GM21576 (cell line): ENCODE measurements at regions not wholly inside any gene's neighbourhood (a gene's known extent, or its start where the extent isn't known, plus 50 kb on each side); places are given as distances from the start of the nearest gene placed in this dataset.

Experiments
- ATAC-seq: cut with Tn5 transposase; IDR thresholded peaks from one replicate; pipeline ENCODE4 v1.9.1; 2021; ENCODE audit warnings: mild to moderate bottlenecking, moderate library complexity; ENCODE audit not compliant: unreplicated experiment

DNA sequence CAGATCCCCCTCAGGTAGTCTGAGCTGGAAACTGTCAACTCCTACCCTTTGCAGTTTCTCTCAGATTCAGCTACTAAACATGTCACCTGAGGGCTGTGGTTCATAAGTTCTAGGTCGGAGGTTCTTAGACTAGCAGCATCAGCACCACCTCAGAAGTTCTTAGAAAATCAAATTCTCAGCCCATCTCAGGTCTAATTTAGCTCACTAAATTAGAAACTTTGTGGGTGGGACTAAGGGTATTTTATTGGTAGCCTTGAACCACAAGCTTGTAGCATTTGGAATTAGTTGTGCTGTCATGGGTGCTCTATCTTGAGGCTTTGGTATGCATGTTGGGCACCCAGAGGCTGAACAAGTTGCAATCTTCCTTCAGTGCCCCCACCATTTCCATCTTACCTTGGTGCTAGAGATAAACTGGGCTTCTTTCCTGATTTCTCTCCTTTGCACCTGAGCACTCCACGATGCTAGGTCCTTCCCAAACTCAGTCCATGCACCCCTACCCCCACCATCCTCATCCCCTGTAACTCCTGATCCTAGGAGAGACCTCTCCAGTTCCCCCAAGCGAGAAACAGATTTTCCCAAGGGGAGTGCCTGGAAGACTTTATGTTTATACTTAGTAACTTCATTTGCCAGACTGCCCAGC lies 54.2 kb downstream of the S1PR1 start:
- no peak for ATAC-seq

DNA sequence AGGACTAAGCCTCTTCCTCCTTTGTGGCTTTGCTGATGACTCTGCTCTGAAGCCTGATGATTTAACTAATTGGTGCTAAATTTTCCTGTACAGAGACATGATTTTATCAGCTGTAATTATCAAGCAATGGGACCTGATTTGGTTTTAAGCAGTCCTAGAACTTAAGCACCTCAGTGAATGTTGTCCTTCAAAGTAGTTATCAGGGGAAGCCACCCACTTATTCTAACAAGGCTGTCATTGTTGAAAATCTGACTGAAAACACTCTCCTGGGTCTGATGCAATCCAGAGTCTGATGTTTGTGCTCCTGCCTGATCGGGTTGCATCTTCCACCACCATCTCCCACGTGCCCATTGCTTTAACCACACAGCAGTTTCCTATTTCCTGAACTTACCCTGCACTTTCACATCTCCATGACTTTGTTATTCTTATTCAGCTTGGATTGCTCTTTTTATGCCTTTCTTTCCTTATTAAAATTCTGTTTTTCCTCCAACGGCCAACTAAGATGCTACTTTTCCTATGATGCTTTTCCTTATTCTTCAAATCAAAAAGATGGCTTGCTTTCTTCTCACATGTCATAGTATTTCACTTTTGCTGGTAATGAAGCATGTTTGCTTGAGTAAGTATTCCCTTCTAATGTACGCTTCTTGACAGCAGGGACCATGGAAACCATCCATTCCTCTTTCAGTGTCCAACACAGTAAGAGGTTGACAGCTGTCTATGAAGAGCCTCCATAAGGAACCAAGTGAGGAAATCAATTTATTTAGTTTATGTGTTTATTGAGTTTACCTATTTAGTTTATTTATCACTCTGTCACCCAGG lies 55.0 kb downstream of the S1PR1 start:
- no peak for ATAC-seq

DNA sequence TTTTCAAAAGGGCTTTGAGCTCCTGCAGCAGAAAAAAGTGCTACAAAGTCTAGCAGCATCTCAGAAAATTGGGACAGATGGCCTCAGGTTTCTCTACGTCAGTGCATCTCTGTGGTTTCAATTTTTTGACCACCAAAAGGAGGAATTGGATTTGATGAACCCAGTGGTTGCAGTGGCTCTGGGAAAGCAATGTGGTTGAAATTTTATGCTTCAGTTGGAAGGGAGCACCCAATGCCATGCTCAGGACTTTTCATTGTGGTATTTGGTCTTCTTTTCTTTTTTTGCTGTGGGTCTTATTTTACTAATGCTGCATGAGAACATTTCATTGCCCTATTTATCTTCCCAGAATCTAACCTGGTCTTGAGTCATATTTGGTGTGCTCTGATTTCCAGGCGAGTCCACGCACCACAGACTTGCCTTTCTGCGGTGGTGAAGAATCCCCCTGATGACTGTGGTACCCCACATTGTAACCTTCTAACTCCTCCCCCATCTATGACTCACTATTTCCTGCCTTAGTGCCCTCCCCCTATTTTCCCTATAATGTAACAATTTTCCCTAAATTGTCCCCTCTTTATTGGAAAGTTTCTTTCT lies 56.7 kb downstream of the S1PR1 start:
- peak; percentile 45 for ATAC-seq

DNA sequence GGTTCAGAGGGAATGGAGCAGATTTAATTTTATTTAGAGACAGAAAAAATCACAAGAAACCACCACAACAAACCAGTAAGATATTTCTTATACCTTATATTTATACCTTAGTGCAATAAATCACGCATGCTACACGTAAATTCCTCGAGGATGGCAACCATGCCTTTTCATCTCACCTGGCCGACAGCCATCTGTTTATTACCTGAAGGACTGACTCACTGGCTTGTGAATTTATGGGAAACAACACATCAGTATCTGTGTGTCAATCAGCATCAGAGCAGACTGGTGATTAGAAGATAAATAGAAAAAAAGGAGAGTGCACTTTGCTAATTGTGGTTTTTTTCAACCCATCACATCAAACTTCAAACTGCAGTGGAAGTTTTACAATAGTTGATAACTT lies 58.4 kb downstream of the S1PR1 start:
- ATAC-seq: no peak

DNA sequence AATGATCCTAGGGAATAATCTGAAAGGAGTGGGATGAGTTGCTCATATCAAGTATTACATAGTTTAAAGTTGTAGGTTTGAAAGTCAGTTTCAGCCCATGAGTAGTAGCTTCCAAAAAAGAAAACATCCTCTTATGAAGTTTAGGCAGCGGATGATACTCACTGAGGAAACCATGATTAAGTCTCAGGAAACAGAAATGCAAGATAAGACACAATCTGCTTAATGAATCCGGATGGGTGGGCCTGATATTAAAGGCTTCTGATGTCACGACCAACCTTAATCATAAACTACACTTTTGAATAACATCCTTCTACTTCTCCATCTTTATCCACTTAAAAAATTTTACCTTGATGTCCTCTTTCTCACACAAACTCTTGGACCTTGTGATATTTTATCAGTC lies 61.8 kb downstream of the S1PR1 start:
- no peak for ATAC-seq

DNA sequence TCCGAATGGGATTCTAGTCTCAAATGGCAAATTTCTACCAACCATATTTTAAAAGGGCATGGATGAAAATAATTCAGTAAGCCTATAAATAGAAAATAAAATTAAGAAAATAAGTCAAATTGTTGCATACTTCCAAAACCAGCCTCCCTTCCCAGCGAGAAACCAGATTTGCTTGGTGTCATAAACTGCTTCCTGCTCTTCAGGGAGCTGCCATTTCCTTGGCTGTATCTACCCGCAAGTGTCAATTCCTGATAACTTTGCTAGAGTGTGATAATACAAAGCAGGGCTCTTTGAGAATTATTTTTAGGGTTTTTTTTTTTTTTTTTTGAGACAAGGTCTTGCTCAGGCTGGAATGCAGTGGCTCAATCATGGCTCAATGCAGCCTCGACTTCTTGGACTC lies 62.3 kb downstream of the S1PR1 start:
- ATAC-seq: no peak

DNA sequence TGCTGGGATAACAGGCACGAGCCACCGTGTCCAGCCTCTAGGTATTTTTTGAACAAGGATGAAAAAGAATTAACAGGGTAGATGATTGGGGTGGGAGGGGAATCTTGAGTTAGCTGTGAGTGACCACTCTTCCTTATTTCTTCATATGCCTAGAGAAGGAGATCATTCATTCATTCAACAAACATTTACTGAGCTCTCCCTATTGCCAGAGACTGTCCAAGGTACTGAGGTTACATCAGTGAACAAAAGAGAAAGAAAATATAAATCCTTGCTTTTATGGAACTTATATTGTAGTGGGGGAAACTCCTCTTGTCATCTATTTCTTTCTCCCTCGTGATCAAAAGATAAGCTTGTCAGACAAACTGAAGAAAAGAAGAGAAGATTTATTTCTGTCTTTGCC lies 62.9 kb downstream of the S1PR1 start:
- ATAC-seq: no peak

DNA sequence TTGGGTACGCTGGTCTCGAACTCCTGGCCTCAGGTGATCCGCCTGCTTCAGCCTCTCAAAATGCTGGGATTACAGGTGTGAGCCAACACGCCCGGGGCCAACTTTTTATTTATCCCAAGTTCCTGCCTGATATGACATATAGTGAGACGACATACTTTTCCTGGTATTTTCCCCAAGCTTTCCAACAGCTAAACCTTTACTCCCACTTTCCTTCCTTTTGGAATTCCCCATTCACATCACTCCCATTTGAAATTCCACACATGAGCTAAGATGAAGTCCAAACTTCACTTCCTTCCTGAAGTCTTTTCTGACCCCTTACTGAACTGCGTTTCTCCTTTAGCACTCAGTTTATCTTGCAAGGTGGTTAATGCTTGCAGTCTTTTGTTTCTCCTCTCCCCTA lies 64.1 kb downstream of the S1PR1 start:
- ATAC-seq: no peak

DNA sequence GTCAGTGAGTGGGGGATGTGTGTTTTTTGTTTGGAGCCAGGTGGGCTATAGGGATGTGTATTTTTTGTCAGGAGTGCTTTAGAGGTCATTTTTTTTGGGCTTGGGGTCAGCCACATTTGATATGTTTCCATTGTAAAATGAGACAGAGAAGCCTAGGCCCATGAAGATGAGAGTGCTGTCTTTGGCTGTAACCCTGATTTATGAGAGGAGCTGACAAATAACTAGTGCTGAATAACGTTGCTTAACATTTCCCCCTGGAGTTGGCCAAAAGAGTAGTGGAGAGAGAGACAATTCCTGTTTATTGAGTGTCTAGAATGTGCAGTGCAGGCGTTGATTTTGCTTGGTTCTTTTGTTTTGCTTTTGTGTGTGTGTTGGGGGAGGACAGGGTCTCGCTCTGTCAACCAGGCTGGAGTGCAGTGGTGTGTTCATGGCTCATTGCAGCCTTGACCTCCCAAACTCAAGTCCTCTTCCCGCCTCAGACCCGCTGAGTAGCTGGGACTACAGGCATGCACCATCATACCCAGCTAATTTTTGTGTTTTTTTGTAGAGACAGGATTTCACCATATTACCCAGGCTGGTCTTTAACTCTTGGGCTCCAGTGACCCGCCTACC lies 64.7 kb downstream of the S1PR1 start:
- no peak for ATAC-seq

DNA sequence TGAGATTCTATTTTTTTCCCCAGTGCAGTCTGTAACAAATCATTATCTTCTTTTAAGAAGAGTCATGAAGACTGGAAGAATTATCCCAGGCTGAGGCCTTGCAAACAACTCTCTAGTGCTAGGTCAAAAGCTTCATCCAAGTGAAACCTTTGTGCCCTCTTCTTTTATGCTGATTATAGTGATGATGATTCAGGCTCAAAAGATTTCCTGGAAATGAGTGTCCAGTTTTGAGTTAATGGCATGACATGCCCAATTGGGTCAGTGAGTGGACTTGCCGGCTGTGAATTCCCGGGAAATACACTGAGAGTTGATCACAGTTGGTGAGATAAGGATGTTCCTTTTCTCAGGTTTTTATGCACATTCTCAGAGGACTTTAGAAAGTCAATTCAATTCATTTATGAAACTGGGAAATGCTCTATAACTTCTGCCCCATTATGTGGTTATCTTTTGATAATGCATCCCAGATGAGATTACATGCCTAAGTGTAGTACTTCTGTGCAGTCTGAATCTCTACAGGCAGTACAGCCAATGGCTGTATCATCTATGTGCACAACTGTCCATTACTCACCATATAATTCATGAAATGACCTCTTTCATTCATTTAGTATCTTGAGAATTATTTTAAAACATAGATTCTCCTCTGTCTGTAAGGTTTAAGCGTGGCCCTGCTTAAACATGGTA lies 66.2 kb downstream of the S1PR1 start:
- no peak for ATAC-seq

DNA sequence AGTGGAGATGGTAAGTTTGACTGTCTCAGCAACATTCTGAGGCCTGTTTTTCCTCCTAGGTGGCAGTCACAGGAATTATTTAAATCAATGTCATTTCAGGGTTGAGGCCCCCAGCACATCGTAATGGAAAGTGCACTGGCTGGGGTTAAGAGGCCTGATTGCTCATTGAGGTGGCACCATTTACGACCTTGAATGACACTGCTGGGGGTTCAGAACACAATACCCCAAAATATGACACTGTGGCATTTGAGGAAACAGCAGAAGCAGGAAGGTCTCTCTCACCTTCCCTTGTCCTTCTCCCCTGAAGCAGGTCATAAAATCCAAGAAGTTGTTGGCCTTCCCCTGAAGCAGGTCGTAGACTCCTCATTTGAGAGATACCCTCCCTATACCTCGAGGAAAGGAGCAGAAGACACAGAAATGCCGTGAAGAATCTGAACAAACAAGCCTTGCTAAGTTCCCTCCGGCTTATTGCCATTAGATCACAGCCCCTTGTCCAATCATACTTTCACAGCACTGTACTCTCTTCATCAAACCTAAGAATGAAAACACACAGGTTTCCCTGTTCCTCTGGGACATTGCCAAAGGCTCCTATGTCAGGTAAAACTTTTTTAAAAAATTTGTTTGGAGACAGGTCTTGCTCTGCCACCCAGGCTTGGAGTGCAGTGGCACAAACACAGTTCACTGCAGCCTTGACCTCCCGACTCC lies 71.3 kb downstream of the S1PR1 start:
- ATAC-seq: no peak

DNA sequence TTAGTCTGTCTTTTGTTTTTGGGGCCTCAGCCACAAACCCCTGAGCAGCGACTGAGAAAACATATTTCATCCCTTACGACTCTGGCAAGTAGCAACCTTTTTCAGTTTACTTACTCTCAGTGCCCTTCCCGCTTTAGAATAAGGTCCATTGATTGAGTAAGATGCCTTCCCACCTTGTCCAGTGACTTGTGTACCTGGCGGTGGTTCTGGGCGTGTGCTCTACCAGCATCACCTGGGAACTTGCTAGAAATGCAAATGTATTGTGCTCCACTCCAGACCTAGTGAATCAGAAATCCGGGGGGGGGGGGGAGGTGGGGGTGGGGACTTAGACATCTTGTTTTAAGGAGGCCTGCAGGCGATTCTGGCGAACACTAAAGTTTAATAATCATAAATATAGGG lies 72.1 kb downstream of the S1PR1 start:
- peak; percentile 22 for ATAC-seq

DNA sequence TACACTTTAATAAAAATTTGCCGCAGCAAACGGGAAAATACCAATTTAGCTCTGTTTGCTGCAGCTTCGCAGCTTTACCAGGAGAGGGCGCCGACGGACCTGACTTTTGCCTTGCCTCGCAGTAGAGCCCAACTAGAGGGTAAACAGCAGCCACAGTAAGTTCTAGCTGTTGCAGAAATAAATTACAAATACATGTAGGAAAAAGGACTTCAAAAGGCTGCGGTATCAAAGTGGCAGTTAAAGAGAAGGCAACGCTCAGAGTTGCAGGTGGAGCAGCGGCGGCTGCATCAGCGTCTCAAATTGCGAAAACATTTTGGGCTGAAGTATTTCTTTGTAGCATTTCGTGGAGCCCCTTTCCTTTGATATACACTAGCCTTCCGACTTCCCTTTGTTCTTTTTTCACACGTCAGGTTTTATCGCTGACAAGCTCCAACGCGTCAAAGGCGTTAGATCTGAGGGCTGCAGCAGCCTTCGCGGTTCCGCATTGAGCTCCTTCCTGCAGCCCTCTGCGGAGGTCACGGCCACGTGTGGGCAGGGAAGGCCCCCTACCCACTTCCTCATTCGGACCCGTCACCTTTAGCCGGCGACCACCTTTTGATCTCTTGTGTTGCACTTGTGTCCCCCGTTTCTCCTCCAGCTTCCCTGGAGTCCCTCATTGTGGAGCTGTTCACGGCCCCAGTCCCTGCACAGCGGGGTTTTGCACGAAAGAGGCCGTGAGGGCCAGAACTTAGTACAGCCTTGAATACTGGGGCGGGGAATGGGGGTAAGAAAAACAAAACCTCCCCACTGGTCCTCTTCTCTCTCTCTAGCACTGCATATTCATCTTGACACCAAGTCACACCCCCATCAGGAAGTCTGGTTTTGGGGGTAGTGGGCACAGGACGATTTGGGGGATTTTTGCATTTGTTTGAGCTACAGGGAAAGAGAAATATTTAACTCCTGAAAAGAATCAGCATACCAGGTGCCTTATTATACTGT lies 72.8 kb downstream of the S1PR1 start:
- peak; percentile 43 for ATAC-seq

DNA sequence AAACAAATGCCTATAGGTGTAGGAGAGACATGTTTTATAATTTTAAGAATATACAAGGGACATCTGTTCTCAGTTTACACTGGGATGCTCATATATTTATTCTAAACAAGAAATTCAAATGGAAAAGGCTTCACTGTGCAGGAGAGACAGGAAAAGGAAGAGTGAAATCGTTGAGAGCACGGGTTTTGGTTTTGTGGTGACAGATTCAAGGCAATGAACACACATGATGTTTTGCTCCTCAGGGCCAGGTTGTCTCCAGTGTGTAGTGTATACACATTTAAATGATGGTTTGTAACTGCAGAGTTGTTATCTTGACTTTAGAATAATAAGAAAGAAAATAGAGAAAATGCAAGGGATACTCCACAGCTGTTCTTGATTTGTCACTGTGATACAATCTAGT lies 73.7 kb downstream of the S1PR1 start:
- ATAC-seq: no peak

DNA sequence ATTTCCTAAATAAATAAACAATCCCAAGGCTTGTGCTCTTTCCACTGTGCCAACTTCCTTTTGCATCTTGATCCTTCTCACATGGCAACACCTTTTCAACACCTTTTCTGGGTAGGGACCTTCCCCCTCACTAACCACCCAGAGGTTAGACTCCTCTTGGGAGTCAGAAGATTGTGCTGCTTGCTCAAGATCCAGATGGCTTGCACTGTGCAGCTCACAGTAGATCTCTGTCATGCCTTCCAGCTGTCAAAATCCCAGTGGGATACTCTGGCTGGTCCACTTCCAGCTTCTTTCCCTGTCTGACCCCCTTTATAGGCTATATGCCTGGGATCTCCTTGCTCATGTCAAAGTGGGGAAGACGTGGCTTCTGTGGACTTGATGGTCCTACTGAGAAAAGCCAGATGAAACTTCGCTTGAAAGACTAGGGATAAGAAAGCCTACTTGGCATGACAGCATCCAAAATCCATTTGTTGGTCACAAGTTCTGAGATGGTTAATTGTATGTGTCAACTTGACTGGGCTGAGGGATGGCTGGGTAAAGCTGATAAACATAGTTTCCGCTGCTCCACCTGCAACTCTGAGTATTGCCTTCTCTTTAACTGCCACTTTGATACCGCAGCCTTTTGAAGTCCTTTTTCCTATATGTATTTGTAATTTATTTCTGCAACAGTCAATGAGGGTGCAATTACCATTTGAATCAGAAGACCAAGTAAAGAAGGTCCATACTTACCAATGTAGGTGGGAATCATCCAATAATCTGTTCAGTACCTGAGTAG lies 74.5 kb downstream of the S1PR1 start:
- ATAC-seq: no peak

DNA sequence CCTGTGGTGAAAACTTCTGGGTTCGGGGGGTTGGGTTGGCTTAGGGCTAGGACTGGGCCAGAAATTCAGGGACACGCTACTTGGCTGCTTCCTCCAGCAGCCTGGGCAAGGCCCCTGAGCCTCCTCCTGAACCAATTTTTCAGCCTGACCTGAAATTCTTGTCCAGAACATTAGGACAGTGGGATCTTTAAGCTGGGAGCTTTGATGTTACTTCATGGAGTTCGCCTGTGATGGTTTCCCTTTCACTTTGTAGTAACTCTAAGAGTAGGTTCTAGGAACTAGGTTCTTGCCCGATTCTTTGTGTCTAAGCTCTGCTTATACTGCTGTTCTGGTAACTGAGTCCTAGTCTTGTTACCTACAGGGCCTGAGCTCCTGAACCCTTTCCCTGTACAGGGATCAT lies 75.3 kb downstream of the S1PR1 start:
- ATAC-seq: no peak

DNA sequence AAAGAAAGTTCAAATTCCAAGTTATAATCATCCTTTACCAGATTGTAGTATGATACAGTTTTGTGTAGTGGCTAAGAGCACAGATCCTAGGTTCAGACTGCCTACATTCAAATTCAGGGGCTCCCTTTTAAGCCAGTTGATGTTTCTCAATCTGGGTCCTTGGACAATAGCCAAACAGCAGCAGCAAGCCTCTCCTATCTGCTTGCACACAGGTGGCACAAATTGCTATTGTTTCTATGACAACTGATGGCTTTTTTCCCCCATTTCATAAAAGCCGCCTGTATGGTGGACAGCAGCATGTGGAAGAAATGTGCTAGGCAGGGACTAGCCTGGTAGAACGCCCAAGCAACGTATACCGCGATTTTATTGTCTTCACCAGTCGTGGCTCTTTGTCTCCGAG lies 76.5 kb downstream of the S1PR1 start:
- no peak for ATAC-seq

DNA sequence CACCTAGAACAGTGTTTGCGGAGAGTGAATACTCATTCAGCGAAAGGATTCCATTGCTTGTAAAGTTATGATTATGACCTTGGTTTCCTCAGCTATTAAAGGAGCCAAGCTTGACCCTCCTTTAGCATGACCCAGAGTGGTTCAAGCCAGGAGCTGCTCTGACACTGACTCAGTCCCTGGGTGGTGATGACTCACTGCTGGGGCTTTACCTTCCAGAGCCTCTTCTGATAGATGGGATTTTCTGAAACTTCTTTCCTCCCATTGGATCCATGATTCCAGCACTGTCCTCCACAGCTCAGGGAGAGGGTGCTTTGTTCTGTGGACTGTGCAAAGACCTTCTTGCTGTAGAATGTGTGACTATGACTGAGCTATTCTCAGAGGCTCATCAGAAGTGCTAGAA lies 77.4 kb downstream of the S1PR1 start:
- ATAC-seq: no peak

DNA sequence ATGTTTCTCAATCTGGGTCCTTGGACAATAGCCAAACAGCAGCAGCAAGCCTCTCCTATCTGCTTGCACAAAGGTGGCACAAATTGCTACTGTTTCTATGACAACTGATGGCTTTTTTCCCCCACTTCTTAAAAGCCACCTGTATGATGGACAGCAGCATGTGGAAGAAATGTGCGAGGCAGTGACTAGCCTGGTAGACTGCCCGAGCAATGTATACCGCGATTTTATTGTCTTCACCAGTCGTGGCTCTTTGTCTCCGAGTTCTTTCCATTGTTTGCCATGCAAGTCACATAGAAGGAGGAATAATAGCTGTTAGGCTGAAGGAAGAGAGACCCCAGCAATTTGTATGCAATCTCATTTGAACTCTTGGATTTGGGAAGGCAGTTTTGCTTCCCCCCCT lies 79.4 kb downstream of the S1PR1 start:
- no peak for ATAC-seq
